SK-N-MC (cell line): ENCODE measurements at regions not wholly inside any gene's neighbourhood (a gene's known extent, or its start where the extent isn't known, plus 50 kb on each side); places are given as distances from the start of the nearest gene placed in this dataset.

ENCODE experiments used
- EZH2 ChIP-seq: fragments of 200-600 bp; sonication (generic); IDR thresholded peaks from one replicate; pipeline ENCODE4 v1.6.1; 2017; ENCODE audit warnings: antibody characterized with exemption
- FOXP2 ChIP-seq: optimal IDR thresholded peaks from 2 replicates; pipeline ENCODE3; 2011; ENCODE audit warnings: mild to moderate bottlenecking, moderate library complexity; ENCODE audit not compliant: insufficient read depth; ENCODE audit errors: extremely low read length, control extremely low read depth
- POLR2AphosphoS5 ChIP-seq: IDR thresholded peaks from 2 replicates; pipeline ENCODE4 v1.6.1; 2012; ENCODE audit warnings: mild to moderate bottlenecking, low read depth, low read length, borderline replicate concordance

DNA sequence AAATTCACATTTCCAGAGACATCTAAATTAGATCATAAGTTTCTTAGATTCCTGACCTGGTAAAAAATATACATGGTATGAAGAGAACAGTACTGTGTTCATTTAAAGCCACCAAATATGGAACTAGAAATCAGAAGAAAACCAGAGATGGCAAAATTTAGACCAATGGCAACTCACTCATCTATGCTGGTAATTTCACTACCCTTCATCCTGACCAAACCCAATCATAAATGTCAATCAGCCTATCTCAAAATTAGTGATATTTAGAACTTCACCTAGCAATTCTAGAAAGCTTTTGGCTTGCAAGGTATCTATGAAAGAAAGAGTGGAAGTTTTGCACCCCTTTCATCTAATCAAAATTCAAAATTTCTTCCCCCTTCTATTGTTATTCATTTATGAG lies 107.7 kb downstream of the NIBAN1 start:
- TF ChIP-seq POLR2AphosphoS5 (no peak), EZH2 (no peak), FOXP2 (no peak)
